SU-DHL-6 (cell line): ENCODE measurements at regions not wholly inside any gene's neighbourhood (a gene's known extent, or its start where the extent isn't known, plus 50 kb on each side); places are given as distances from the start of the nearest gene placed in this dataset.

Experiments used
- H2AFZ ChIP-seq: fragments of 200-600 bp; sonication (generic); 2 replicates; pipeline ENCODE4 v1.6.1; 2014; ENCODE audit warnings: low read depth, mild to moderate bottlenecking, moderate library complexity, mixed read lengths, antibody characterized with exemption, low read length; ENCODE audit not compliant: severe bottlenecking
- H3F3A ChIP-seq: fragments of 200-600 bp; shearing (Covaris generic); 2 replicates; pipeline ENCODE4 v1.6.0; 2016; ENCODE audit warnings: antibody characterized with exemption, mild to moderate bottlenecking; ENCODE audit not compliant: insufficient read depth
- H3K27ac ChIP-seq: fragments of 200-600 bp; sonication (generic); 2 replicates; pipeline ENCODE4 v1.5.1; 2016; ENCODE audit warnings: low read depth, mild to moderate bottlenecking, low read length, moderate library complexity, mixed read lengths
- H3K27me3 ChIP-seq: fragments of 200-600 bp; sonication (generic), shearing (Covaris generic); 2 replicates; pipeline ENCODE4 v1.6.0; 2014; ENCODE audit warnings: mild to moderate bottlenecking, low read length
- H3K36me3 ChIP-seq: fragments of 200-600 bp; sonication (generic); 2 replicates; pipeline ENCODE4 v1.6.1; 2014; ENCODE audit warnings: mild to moderate bottlenecking, low read length, mixed read lengths
- H3K4me2 ChIP-seq: fragments of 300-600, 200-600 bp; shearing (Covaris generic), sonication (generic); 2 replicates; pipeline ENCODE4 v1.6.0; 2014; ENCODE audit warnings: low read length, low read depth, mild to moderate bottlenecking; ENCODE audit not compliant: poor library complexity, severe bottlenecking
- H3K4me3 ChIP-seq: fragments of 200-600 bp; sonication (generic); 2 replicates; pipeline ENCODE4 v1.5.1; 2014; ENCODE audit warnings: antibody characterized with exemption, low read length, mild to moderate bottlenecking, mixed read lengths; ENCODE audit not compliant: insufficient read depth, poor library complexity, severe bottlenecking
- H3K79me2 ChIP-seq: fragments of 200-600 bp; sonication (generic); 2 replicates; pipeline ENCODE4 v1.6.1; 2014; ENCODE audit warnings: mild to moderate bottlenecking, low read length, moderate library complexity; ENCODE audit not compliant: insufficient read depth
- H3K9ac ChIP-seq: fragments of 200-600 bp; sonication (generic); 2 replicates; pipeline ENCODE4 v1.7.0; 2014; ENCODE audit warnings: mild to moderate bottlenecking, low read length
- H3K9me2 ChIP-seq: fragments of 200-600 bp; sonication (generic); replicated peaks from 2 replicates; pipeline ENCODE4 v1.6.1; 2014; ENCODE audit warnings: low read length; ENCODE audit not compliant: insufficient read depth
- H3K9me3 ChIP-seq: fragments of 200-600 bp; sonication (generic); 2 replicates; pipeline ENCODE4 v1.6.1; 2014; ENCODE audit warnings: low read length, mixed read lengths; ENCODE audit not compliant: insufficient read depth
- H4K20me1 ChIP-seq: fragments of 200-600 bp; sonication (generic); 2 replicates; pipeline ENCODE4 v1.6.1; 2014; ENCODE audit warnings: low read depth, mild to moderate bottlenecking, antibody characterized with exemption, low read length, moderate library complexity, mixed read lengths
- CTCF ChIP-seq: fragments of 200-600 bp; sonication (generic); IDR thresholded peaks from one replicate; pipeline ENCODE4 v1.5.1; 2017; ENCODE audit warnings: antibody characterized with exemption, mild to moderate bottlenecking, low read length, moderate library complexity; ENCODE audit not compliant: insufficient read depth, poor library complexity, severe bottlenecking
- EZH2phosphoT487 ChIP-seq: fragments of 200-600 bp; sonication (generic), shearing (Covaris generic); conservative IDR thresholded peaks from 2 replicates; pipeline ENCODE4 v1.6.1; 2018; ENCODE audit warnings: mild to moderate bottlenecking, antibody characterized with exemption, low read length, moderate library complexity, mixed read lengths

DNA sequence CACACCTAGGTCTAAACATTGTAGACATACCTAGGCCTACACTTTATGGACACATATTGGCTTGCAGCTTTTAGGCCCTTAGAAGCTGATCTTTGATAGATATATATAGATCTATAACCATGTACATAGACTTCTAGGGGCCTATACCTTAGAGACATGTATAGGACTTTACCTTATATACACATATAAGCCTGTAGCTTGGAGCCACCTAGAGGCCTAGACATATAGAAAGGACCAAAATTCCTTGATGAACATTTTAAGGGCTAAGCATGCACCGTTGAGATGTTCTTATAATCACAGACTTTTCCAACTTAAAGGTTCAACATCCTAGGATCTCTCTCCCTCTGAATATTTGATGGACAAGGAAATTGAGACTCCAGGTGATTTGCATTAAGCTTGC is 371.7 kb upstream of the SASH1 start:
- Histone ChIP-seq H3K36me3 (no peaks in the 10 kb centered on the region), H3K9me2 (no peaks in the 10 kb centered on the region), H3F3A (no peaks in the 10 kb centered on the region), H3K27me3 (no peaks in the 10 kb centered on the region), H3K9ac (no peak overlapping the region), H3K79me2 (no peaks in the 10 kb centered on the region), H3K4me3 (no peak overlapping the region), H3K9me3 (no peaks in the 10 kb centered on the region), H4K20me1 (no peaks in the 10 kb centered on the region), H3K27ac (no peak overlapping the region), H3K4me2 (no peak overlapping the region), H2AFZ (no peak overlapping the region)
- TF ChIP-seq CTCF, result no peak
- no peak for TF ChIP-seq EZH2phosphoT487

DNA sequence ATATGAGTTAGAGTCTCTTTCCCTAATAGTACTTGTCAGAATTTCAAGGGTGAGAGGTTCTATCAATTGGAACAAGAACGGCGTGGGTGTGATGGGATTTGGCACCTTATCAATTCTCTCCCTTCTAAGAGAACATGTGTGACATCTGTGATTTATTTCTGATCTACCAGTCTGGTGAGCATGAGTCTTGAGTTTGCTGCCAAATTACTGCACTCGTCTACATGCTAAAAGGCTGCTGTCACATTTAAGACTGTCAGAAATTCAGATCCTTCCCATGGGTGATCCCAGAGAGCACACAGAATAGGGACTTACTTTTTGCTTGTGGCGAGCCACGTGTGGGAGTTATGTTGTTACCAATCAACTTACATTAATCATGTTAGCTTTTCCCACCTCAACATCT is 370.2 kb upstream of the SASH1 start:
- Histone ChIP-seq H3K79me2 (no peaks in the 10 kb centered on the region), H3K27me3 (no peaks in the 10 kb centered on the region), H3K9me2 (no peaks in the 10 kb centered on the region), H3K4me2 (no peak overlapping the region), H2AFZ (no peak overlapping the region), H3K9me3 (no peaks in the 10 kb centered on the region), H3K36me3 (no peaks in the 10 kb centered on the region), H3K4me3 (no peak overlapping the region), H3K9ac (no peak overlapping the region), H3F3A (no peaks in the 10 kb centered on the region), H4K20me1 (no peaks in the 10 kb centered on the region), H3K27ac (no peak overlapping the region)
- no peak for TF ChIP-seq EZH2phosphoT487
- TF ChIP-seq CTCF, result no peak

GRCh38 chr6:147973806-147974205 is 368.8 kb upstream of the SASH1 start:
- no peak for TF ChIP-seq EZH2phosphoT487
- no peak for TF ChIP-seq CTCF
- H3K9ac ChIP-seq, result no peak overlapping the region
- no peak overlapping the region for H3K4me2 ChIP-seq
- H3K4me3 ChIP-seq, result no peak overlapping the region
- H3K27ac ChIP-seq, result no peak overlapping the region
- H4K20me1 ChIP-seq, result no peaks in the 10 kb centered on the region
- no peak overlapping the region for H2AFZ ChIP-seq
- no peaks in the 10 kb centered on the region for H3K9me2 ChIP-seq
- no peaks in the 10 kb centered on the region for H3K27me3 ChIP-seq
- no peaks in the 10 kb centered on the region for H3K79me2 ChIP-seq
- H3F3A ChIP-seq, result no peaks in the 10 kb centered on the region
- H3K9me3 ChIP-seq, result no peaks in the 10 kb centered on the region
- H3K36me3 ChIP-seq, result no peaks in the 10 kb centered on the region

DNA sequence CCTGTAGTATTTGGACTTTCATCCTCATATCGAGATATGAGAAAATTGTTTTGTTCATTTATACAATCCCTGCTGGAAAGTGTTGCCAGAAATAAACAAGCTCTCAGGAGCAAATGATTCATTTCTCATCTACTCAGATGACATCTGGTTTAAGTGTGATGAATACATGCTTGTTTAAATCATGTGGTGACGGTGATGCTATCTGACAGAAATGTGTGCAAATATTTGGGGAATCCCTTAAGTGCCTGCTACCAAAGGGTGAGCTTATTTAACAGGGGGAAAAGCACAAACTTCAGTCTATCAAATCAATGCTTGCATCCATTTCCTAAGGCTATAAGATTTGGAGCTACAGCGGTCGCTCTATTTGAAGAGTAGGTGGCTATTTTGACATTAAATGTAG is 368.3 kb upstream of the SASH1 start:
- no peak for TF ChIP-seq EZH2phosphoT487
- TF ChIP-seq CTCF, result no peak
- Histone ChIP-seq H3F3A (no peaks in the 10 kb centered on the region), H3K36me3 (no peaks in the 10 kb centered on the region), H3K27ac (no peak overlapping the region), H3K79me2 (no peaks in the 10 kb centered on the region), H3K9me3 (no peaks in the 10 kb centered on the region), H4K20me1 (no peaks in the 10 kb centered on the region), H2AFZ (no peak overlapping the region), H3K4me3 (no peak overlapping the region), H3K9ac (no peak overlapping the region), H3K9me2 (no peaks in the 10 kb centered on the region), H3K4me2 (no peak overlapping the region), H3K27me3 (no peaks in the 10 kb centered on the region)
